ENCODE measurements at regions not wholly inside any gene's neighbourhood (a gene's known extent, or its start where the extent isn't known, plus 50 kb on each side); places are given as distances from the start of the nearest gene placed in this dataset.
"Not testable (repeated sequence)": the region's sequence is repeated elsewhere in the genome, so short reads cannot be mapped to it uniquely, and the experiment has no call there.

GRCh38 chr3:8317661-8318649 is 183.7 kb upstream of the LMCD1 start:
- no peak for DNase-seq

- DNase-seq, result no peak
These were observed 181.5 kb upstream of the LMCD1 start for GRCh38 chr3:8319935-8320634.

- DNase-seq, result no peak
These were observed 180.7 kb upstream of the LMCD1 start for GRCh38 chr3:8320711-8321458.

GRCh38 chr3:8324747-8325146 is 176.9 kb upstream of the LMCD1 start:
- DNase-seq, result peak; percentile 6

DNA sequence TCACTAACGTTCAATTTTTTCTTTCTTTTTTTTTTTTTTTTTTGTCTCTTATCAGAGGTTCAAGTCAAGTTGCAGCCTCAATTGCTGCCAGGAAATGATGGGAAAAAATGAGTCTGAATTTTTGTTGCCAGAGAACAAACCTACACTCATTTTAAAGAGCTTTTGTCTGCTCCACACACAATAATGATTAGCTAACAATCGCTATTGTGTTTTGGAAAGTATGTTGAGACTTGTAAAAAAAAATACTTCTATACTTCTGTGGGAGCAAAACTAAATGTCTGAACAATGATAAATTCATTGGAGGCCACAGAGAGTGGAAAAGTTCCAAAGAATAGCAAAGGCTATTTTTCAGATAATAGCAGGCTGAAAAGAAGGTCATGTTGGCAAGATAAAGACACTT is 176.3 kb upstream of the LMCD1 start:
- DNase-seq, result no peak

- DNase-seq, result not testable (repeated sequence)
These were observed 175.8 kb upstream of the LMCD1 start for GRCh38 chr3:8325833-8326232.

- no peak for DNase-seq
These were observed 173.9 kb upstream of the LMCD1 start for GRCh38 chr3:8327739-8328138.

DNA sequence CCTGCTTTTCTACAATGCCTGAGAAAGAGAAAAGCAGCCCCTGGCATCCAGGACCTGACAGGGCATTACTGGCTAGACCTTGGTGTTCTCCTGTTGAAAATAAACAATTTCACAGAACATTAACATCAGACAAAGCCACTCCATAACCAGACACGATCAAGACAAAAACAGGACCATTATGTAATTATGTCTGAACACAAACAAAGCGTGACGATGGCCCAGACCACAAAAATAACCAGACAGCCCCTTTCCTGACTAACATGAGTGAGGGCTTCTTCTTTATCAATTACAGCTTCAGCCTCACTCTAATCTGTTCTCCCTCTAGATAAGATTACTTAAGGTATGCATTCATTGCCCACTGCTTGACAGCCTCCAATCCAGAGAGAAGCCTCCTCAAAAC is 172.7 kb upstream of the LMCD1 start:
- DNase-seq, result no peak

DNA sequence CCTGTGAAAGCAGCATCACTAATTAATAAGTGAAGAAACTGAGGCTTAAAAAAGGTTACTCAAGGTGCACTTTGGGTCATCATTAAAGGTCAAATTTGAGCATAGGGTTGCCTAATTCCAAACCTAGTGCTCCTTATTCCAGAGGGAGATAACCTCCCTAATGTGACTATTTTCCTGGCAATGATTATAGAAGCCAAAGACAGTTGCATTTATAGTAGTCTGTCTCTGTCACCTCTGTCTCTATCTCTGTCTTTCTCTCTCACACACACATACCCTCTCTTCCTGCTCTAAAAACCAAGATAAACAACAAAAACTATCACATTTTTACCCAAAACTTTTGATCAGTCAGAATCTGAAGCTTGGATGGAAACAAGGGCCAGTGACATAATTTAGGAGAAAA is 172.0 kb upstream of the LMCD1 start:
- DNase-seq, result no peak

GRCh38 chr3:8336456-8336855 is 165.2 kb upstream of the LMCD1 start:
- no peak for DNase-seq

- DNase-seq, result no peak
These were observed 163.2 kb upstream of the LMCD1 start for GRCh38 chr3:8338424-8338823.

DNA sequence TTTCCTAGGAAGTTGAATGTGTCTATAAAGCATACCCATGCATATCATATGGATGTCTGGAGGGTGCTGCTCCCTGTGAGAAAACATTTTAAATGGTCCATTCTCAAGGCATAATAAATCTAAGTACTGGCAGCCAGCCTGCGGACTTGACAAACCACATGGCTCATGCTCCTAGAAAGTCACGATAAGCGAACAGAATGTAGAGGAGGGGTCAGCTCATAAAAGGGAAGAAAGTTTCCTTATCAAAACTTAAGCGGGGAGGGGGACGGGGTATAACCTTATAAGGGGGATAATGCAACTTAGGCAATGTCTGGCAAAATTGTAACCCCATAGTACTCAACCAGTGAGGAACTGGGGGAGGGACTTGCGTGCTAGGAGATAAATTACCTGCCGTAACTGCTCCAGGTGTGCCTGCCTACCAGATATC is 159.8 kb upstream of the LMCD1 start:
- no peak for DNase-seq

DNA sequence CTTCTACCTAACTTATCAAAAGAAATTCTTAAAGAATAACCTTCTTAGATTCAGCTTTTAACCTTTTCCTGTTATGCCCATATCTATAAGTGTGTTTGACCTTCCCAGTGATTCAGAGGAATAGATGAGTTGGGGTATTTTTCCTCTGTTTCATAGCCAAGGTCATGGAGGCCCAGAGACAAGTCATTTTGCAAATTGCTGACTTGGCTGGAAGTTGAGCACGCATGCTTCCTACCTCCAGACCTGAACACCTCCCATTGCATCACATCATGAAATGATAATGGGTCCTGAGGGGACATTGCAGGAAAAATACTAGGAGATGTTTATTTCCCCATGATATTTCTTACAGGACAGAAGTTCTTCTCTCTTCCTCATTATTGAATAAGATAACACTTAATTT is 158.6 kb upstream of the LMCD1 start:
- no peak for DNase-seq

- no peak for DNase-seq
These were observed 156.2 kb upstream of the LMCD1 start for GRCh38 chr3:8345398-8345797.

DNA sequence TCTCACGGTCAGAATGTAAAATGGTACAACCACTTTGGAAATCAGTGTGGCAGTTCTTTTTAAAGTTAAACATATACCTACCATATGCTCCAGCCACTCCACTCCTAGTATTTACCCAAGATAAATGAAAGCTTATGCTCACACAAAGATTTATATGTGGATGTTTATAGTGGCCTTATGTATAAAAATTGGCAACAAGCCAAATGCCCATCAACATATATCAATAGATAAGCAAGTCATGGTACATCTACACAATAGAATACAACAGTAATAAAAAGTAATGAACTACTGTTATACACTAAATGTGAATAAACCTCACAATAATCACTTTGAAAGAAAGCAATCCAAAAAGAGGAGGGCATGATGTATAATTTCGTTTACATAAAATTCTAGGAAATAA is 153.5 kb upstream of the LMCD1 start:
- no peak for DNase-seq

DNA sequence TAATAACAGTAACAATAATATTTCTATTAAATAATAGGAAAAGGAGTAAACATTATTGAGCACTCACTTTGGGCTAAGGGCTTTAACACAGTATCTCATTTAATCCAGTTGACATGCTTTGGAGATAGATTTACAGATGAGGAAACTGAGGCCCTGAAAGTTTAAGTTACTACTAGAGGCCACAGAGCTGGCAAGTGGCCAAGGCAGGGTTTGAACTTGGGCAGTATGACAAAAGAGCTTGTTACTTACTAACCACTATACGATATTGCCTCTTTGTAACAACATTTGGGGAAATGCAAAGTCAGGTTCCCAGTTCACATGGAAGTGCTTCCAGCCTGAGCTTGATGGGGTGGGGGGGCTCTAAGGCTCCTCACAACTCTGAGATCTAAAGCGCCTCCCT is 149.1 kb upstream of the LMCD1 start:
- no peak for DNase-seq

- DNase-seq, result no peak
These were observed 148.3 kb upstream of the LMCD1 start for GRCh38 chr3:8353364-8353763.

- DNase-seq, result no peak
These were observed 146.3 kb upstream of the LMCD1 start for GRCh38 chr3:8355346-8355745.

DNA sequence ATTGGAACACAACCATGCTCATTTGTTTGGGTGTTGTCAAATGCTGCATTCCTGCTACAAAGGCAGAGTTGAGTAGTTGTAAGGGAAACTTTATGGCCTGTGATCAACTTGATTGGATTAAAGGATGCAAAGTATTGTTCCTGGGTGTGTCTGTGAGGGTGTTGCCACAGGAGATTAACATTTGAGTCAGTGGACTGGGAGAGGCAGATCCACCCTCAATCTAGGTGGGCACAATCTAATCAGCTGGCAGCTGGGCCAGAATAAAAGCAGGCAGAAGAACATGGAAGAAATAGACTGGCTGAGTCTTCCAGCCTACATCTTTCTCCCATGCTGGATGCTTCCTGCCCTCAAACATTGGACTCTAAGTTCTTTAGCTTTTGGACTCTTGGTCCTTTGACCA is 145.6 kb upstream of the LMCD1 start:
- DNase-seq, result not testable (repeated sequence)

DNA sequence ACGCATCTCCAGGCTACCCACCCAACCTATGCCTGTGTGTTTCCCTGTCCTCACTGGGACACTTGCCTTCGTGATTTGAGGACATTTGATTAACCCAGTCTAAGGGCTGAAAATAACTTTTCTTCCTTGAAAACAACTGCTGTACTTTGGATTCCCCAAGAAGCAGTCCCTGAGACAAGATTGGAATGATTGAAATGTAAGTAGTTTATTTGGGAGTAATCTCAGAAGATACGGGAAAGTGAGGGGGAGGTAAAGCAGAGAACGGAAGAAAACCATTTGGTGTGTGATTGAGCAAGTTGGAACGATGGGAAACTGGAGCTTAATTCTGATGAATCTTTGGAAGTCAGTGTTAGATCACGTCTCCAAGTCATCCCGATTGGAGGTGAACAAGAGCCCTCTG is 143.8 kb upstream of the LMCD1 start:
- no peak for DNase-seq

- DNase-seq, result no peak
These were observed 142.5 kb upstream of the LMCD1 start for GRCh38 chr3:8359133-8359532.

- no peak for DNase-seq
These were observed 138.4 kb upstream of the LMCD1 start for GRCh38 chr3:8363200-8363599.

- no peak for DNase-seq
These were observed 136.1 kb upstream of the LMCD1 start for GRCh38 chr3:8365541-8365940.

Measured in KG1 (cell line).